ENCODE measurements at regions not wholly inside any gene's neighbourhood (a gene's known extent, or its start where the extent isn't known, plus 50 kb on each side); places are given as distances from the start of the nearest gene placed in this dataset.
"Not testable (repeated sequence)": the region's sequence is repeated elsewhere in the genome, so short reads cannot be mapped to it uniquely, and the experiment has no call there.

DNA sequence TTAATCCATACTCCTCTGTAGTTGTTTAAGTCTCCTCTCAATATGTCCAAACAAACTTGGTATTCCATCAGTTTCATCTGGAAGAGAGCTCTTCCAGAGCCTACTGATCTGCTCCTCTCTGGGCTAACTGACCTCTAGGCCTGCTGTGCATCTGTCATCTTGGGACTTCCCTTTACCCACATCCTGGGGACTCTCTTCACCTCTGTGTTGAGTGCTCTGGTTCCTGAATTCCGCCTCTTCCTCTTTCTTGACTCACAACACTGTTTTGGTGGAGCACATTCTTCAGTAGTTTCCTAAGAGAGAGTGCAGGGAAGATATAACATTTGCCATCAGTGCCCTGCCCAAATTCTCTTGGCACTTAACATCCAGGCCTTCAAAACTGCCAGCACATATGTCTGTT is 55.9 kb upstream of the NOTCH2NLA start:
- TF ChIP-seq, protein P1, sequence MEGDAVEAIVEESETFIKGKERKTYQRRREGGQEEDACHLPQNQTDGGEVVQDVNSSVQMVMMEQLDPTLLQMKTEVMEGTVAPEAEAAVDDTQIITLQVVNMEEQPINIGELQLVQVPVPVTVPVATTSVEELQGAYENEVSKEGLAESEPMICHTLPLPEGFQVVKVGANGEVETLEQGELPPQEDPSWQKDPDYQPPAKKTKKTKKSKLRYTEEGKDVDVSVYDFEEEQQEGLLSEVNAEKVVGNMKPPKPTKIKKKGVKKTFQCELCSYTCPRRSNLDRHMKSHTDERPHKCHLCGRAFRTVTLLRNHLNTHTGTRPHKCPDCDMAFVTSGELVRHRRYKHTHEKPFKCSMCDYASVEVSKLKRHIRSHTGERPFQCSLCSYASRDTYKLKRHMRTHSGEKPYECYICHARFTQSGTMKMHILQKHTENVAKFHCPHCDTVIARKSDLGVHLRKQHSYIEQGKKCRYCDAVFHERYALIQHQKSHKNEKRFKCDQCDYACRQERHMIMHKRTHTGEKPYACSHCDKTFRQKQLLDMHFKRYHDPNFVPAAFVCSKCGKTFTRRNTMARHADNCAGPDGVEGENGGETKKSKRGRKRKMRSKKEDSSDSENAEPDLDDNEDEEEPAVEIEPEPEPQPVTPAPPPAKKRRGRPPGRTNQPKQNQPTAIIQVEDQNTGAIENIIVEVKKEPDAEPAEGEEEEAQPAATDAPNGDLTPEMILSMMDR (conservative IDR thresholded peaks at IDR 0.05; ENCODE audit: low read depth, low read length): not testable (repeated sequence)
- not testable (repeated sequence) for TF ChIP-seq EZH2 (IDR thresholded peaks at IDR 0.05; ENCODE audit: low read length, unreplicated experiment)

All from PC-3 (cell line).